A673 (cell line): ENCODE measurements at regions not wholly inside any gene's neighbourhood (a gene's known extent, or its start where the extent isn't known, plus 50 kb on each side); places are given as distances from the start of the nearest gene placed in this dataset.
"Not testable (repeated sequence)": the region's sequence is repeated elsewhere in the genome, so short reads cannot be mapped to it uniquely, and the experiment has no call there.

ENCODE experiments used
- EZH2 ChIP-seq: fragments of 200-600 bp; sonication (generic); IDR thresholded peaks from 2 replicates; pipeline ENCODE4 v1.6.1; 2017; ENCODE audit warnings: borderline replicate concordance, low read depth, mild to moderate bottlenecking, mixed read lengths, antibody characterized with exemption, low read length; ENCODE audit not compliant: poor library complexity, severe bottlenecking
- TF ChIP-seq, protein P1 (sequence below): fragments of 300-800, 200-600 bp; sonication (generic); conservative IDR thresholded peaks from 2 replicates; pipeline ENCODE4 v1.5.1; 2017; ENCODE audit warnings: low read depth, mild to moderate bottlenecking, antibody characterized with exemption, low read length, moderate library complexity, mixed read lengths

GRCh38 chr4:156290026-156290425 lies 336.4 kb upstream of the CTSO start:
- TF ChIP-seq, protein P1, sequence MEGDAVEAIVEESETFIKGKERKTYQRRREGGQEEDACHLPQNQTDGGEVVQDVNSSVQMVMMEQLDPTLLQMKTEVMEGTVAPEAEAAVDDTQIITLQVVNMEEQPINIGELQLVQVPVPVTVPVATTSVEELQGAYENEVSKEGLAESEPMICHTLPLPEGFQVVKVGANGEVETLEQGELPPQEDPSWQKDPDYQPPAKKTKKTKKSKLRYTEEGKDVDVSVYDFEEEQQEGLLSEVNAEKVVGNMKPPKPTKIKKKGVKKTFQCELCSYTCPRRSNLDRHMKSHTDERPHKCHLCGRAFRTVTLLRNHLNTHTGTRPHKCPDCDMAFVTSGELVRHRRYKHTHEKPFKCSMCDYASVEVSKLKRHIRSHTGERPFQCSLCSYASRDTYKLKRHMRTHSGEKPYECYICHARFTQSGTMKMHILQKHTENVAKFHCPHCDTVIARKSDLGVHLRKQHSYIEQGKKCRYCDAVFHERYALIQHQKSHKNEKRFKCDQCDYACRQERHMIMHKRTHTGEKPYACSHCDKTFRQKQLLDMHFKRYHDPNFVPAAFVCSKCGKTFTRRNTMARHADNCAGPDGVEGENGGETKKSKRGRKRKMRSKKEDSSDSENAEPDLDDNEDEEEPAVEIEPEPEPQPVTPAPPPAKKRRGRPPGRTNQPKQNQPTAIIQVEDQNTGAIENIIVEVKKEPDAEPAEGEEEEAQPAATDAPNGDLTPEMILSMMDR: not testable (repeated sequence)
- TF ChIP-seq EZH2: not testable (repeated sequence)
